Kidney glomerular epithelial cell (primary cell): ENCODE measurements at regions not wholly inside any gene's neighbourhood (a gene's known extent, or its start where the extent isn't known, plus 50 kb on each side); places are given as distances from the start of the nearest gene placed in this dataset.

Experiments
- DNase-seq: peaks from one replicate; lab custom pipeline; 2025; lab: John Stamatoyannopoulos, UW

DNA sequence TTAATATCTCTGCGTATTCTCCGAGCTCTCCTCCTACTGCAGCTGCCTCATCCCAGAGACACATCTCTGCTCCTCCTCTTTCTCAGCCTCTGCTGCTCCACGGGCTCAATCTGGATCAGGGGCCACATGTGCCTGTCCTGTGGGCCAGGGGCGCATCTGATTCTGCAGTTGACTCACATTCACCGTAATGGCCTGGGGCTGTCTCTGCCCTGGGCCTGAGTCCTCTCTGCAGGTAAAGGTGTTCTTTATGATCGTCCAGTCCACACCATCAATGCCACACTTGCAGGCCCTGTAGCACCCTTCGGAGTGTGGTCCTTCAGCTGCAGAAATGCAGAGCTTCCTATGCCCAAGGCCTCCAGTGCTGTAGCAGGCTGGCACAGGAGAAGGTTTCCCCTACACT lies 154.5 kb downstream of the OAT start:
- no peak for DNase-seq

DNA sequence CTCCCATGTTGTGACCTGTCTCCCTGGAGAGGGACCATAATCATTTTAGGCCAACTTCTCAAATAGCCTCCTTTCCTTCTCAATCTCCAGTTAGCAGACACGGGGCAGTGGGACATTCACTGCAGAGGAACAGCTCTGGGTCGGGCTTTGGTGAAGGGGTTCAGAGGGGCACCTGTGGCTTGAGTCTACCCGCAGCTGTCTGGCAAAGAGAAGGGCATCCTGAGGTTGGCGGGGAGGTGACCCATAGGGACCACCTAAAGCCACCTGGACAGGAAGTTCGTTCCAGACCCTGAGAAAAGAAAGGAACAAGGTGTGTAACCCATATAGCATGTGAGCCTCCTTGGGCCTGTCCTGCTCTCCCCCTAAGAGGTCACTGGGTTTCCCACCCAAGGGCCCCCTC lies 155.0 kb downstream of the OAT start:
- no peak for DNase-seq

DNA sequence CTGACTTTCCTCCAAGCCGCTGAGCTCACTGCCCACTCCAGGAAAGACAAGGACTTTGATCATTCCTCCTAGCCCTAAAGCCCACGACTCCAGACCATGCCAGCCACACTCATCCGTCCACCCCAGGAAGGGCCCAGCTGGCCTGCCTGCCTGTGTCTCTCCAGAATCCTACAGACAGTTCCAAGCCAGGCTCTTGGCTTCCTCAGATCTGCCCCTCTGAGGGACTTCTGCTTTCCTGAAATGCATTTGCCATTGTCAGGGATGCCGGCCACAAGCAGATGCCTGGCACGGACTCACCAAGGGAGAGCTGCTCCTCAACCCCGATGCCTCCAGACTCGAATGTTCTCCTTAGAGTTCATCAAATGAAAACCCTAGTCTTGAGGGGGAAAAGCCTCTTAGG lies 155.8 kb downstream of the OAT start:
- DNase-seq: no peak

DNA sequence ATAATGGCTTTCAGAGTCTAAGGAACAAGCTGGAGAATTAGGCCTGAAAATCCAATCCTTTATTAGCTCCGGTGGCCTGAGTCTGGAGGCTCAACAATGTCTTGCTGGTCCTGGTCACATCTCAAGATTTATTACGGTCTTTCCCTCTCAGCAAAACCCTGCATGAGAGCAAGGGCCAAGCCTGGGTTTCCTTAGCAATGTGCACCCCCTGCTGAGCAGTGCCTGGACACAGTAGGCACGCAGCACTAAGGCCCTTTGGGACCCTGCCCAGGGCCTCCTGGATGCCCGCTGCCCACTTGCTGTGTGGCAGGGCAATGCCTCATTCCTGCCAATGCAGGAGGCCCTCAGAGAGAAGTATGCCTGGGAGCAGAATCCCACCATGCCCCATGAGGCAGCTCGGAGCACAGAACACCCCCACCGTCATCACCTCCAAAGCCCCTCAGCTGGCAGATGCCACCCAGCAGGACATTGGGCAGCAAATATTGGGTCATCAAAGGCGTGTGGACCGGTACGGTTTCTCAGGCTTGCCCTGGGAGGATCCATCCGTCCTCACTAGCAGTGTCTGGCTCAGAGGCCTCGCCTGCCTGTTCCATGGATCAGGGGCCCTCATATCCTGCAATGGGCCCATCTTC lies 156.4 kb downstream of the OAT start:
- no peak for DNase-seq

DNA sequence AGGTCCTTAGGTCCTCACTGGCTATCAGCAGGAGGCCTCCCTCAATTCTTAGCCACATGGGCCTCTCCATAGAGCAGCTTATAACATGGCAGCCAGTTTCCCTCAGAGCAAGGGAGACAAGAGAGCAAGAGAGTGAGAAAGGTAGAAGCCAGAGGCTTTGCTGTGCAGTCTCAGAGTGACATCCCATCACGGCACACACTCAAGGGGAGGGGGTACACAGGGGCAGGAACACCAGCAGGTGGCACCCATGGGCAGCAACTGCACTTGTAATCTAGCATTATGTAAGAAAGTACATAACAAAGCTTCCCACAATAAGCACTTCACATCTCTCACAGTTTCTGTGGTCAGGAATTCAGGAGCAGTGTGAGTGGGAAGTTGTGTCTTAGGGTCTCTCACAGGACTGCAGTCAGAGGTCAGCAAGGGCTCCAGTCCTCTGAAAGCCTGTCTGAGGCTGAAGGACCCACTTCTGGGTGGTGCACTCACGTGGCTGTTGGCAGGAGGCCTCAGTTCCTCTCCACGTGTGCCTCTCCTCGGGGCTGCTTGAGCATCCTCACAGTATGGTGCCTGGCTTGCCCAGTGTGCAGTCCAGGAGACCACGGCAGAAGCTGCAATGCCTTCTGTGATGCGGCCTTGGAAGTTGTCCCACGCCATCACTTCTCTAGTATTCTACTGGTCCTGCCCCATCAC lies 159.4 kb downstream of the OAT start:
- DNase-seq: no peak

DNA sequence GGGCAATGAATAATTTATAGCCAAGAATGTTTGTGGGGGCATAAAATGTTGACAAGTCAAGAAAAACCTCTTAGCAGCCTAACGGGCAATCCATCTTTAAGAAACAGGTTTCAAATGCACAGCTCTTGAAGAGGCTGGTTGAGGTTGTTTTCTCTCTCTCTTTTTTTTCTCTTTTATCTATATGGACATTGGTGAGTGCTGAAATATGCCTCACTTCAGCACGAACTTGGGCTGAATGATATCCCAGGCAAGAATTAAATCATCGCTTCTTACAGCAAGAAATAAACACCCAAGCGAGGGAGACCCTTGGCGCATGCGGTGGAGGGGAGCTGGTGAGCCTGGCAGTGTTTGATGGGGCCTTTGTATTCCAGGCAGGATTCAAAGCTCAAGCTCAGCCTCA lies 160.9 kb downstream of the OAT start:
- DNase-seq: no peak

DNA sequence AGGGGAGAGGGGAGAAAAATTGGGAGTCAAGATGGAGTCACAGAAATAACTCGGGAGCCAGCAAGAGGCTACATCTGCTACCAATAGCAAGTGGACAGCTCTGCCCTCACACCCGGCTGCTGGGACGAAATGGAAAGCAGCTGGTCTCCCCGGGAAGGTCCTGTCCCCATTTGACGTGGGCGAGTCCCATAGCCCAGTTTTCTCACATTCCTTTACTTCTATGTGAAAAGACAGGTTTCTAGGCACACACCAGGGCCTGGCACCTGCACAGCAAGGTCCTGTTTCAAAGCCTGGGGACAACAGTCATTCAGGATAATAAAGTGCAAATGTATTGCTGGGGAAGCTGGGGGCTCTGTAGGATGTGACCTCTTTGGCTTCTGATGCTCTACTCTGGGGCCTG lies 162.6 kb downstream of the OAT start:
- DNase-seq: no peak

DNA sequence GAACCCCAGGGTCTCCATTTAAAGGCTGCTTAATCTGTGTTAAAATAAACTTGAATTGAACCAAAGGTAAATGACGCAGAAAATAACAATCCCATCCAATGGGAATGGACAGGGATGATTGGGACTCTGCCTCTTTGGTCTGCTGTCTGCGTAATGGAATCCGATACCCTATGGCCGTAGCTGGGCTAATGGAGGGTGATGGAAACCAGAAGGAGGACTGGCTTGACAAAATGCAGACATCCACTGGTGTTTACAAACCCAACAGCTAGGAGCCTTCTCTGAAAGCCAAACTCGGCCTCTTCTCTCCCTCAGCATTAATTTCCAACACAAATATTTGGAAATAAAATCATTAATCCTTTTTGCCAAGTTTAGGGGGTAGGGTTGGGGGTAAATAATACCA lies 162.2 kb upstream of the CHST15 start:
- no peak for DNase-seq

DNA sequence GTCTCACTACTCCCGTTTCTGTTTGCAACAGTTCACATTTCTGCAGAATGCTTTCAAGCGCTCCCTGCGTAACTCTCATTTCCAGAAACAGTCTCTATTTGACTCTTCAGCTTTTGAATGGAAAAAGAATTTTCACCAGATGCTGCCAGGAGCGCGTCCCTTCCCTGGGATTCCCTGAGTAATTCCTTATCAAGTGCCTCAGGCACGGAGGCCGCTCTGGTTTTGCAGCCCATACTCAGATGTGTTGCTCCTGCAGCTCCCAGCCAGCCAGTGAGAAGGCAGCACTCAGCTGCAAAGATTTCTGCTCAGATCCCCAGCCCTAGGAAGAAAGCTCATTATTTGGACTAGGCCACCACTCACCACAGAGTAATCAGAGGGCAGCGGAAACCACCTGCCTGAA lies 161.1 kb upstream of the CHST15 start:
- DNase-seq: no peak

DNA sequence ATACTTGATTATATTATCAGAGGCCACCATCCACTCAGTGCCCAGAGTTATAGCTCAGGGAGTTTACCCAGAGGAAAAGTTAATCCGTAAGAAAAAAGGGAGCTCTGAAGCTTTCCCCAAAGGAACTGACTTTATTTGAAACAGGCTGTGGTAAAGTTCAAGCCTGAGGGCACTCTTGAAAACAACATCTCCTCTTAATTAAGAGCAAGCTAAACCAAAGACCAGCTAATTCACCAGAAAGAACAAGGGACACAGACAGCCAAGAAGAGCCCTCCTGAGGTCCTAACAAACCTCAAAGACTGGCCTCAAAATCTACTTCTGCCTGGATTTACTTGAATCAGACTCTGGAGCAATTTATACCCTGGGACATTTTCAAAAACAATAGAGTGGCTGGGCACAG lies 159.6 kb upstream of the CHST15 start:
- DNase-seq: no peak

DNA sequence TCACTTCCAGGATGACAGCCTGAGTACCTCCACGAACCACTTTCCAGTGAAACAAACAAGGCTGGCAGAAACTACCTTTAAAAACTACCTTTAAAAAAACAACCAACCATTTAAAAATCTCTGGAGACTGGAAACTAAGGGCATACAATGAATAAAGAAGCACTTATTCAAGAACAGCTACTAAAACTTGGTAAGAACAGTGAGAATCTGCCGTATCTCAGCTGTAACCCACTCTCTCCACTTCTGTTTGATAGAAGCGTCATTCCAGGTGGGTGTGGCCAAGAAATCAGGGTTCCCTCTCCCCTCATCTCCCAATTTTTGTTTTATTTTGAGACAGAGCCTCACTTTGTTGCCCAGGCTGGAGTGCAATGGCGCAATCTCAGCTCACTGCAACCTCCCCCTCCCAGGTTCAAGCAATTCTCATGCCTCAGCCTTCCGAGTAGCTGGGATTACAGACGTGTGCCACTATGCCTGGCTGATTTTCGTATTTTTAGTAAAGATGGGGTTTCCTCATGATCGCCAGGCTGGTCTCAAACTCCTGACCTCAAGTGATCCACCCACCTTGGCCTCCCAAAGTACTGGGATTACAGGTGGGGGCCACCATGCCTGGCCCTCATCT lies 158.8 kb upstream of the CHST15 start:
- DNase-seq: no peak

DNA sequence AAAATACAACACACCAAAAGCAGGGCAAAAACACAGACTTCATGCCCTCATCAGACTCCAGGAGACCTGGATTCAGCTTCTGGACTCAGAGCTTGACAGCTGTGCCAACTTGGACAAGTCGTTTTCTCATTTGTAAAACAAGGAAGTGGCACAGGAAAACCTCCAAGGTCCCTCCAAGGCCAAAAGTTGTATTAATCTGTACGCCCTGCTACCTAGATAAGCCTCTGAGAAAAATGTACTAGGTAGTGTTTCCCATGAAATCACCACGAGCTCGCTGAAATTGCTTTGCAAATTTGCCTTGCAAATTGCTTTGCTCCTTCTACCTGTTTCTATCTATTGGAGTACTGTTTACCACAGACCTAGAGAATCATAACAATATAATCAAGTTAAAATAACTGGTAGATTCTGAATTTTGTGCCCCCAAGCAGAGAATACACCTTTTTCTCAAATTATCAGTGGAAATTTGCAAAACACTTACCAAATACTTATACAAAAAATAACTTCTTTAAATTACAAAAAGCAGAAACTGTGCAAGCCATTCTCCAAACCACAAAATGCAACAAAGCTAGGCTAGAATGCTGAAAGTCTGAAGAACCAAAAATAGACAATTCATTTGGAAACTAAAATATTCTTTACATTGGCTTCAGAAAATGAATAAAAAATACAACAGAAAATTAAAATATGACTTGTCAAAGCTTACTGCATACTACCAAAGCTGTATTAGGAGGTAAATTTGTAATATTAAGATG lies 158.1 kb upstream of the CHST15 start:
- DNase-seq: no peak

DNA sequence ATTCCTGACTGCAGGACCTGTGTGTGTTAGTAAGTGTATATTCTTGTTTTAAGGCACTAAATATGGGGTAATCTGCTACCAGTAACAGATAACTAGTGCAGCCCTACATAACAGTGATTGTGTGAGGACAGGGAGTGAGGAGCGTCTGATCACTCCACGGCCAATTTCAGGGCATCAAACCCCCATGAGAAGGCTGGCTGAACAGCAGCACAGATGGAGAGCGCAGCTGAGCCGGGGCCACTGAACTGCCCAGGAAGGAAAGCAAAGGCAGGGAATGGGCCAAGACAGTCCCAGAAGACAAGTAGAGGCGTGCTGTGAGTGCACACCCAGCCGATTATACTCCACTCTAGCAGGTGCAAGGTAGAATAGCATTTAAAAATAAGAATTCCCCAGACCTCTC lies 157.1 kb upstream of the CHST15 start:
- DNase-seq: no peak

DNA sequence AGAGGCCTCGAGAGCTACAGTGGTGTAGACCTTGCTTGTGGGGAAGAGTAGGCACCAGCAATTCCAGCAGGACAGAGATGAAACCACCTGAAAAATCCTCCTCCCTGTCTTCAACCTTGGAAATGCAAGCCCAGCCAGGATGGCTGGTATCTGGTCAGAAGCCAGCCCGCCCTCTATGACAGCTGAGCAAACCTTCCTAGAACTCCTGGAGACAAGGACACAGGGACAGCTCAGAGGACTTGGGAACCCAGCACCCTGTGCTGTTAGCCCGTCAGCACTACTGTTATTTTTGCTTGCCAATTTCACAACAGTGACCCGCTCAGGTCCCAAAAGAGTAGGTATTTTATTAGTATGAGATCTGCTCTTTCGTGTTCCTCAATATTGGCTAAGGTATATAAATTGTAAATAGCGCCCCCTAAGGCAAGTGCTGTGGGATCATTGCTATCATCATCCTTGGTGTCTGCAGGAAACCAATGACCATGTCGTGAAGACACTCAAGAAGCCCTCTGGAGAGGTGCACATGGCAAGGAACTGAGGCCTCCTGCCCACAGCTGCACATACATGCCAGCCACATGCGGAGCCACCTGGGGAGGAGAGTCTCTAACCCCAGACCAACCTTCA lies 156.5 kb upstream of the CHST15 start:
- DNase-seq: no peak

DNA sequence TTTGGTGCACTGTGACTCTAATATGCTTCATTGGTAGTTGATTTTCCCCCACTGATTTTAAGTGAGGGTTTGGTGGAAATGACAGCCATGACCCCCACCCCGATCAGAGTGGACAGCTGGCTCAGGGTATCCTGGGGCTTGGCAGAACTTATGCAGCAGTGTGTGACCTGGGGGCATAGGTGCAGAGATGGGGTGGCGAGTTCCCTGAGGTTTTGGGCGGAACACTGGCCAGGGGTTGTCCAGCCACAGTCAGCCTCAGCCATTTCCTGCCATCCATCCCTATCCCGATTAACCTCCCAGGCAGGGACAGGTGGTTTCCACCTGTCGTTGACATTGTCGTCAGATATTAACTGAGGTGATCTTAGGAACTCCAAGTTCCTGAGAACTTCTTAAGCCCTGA lies 155.8 kb upstream of the CHST15 start:
- DNase-seq: no peak

DNA sequence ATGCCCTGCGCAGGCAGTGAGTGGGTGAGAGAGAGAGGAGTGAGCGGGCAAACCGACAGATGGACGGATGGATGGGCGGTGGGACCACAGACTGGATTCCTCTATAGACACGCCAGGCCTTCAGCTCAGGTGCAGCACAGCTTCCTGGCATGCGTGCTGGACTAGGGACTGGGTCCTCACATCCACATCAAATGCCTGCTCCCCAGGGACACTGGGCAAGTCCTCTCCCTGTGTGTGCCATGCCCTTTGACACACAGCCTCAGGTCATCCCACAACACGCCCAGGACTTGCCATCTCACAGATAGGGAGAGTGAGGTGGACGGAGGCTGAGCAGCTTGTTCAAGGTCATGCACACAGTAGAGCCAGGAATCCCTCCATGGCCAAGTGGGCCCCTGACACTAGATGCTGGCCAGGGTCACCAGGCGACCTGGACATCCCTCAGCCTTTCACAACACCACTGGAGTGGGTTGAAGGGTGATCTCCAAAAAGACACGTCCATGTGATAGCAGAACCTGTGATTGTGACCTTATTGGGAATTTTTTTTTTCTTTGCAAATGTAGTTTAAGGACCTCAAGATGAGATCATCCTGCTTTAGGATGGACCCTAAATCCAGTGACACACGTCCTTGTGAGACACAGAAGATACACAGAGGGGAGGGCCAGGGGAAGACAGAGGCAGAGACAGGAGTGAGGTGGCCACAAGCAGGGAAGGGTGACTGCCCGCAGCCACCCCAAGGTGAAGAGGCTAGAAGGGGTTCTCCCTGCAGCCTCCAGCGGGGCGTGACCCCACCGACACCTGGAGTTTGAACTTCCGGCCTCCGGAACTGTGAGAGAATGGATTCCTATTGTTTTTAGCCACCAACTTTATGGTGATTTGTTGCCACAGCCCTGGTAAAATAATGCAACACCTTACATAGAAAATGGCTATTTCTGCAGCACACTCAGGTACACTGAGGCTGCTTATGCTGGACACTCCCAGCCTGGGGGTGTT lies 155.0 kb upstream of the CHST15 start:
- no peak for DNase-seq

DNA sequence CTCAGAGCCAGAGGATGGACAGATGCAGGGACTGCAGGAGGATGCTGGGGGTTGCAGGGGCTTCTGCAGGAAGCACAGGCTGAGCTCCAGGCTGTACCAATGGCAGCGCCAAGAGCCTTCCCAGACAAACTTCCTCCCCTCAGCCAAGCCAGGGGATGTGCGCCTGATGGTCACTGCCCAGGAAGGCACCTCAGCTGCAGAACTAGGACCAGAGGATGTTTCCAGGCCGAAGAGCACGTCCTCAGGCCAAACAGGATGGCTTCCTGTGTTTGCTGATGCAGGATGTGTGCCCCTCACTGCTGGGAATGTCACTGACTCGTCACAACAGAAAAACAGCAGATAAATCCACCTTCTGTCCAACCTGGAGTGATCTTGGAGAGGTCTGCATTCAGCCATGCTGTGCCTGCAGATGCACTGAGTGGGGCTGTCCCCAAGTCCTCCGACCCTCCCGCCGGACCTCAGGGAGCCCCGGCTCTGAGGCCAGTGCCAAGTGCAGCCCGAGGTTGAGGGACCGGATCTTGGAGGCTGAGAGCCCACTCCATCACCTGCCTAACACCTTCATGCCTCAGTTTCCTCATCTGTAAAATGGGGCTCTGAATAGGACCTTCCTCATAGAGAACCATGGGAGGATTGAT lies 152.5 kb upstream of the CHST15 start:
- no peak for DNase-seq

DNA sequence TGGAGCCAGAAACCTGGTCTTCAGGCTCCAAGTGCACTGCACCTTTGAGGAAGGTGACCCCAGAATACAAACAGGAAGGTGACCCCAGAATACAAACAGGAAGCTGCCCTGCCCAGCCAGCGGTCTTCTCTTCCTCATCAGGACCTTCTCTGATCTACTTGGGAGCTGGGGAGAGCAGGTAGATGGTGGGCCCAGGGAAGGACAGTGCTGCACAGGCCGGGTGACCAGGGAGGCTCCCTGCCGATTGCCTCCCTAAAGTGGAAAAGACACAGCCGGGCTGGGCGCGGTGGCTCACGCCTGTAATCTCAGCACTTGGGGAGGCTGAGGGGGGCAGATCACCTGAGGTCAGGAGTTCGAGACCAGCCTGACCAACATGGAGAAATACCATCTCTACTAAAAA lies 151.8 kb upstream of the CHST15 start:
- DNase-seq: no peak

DNA sequence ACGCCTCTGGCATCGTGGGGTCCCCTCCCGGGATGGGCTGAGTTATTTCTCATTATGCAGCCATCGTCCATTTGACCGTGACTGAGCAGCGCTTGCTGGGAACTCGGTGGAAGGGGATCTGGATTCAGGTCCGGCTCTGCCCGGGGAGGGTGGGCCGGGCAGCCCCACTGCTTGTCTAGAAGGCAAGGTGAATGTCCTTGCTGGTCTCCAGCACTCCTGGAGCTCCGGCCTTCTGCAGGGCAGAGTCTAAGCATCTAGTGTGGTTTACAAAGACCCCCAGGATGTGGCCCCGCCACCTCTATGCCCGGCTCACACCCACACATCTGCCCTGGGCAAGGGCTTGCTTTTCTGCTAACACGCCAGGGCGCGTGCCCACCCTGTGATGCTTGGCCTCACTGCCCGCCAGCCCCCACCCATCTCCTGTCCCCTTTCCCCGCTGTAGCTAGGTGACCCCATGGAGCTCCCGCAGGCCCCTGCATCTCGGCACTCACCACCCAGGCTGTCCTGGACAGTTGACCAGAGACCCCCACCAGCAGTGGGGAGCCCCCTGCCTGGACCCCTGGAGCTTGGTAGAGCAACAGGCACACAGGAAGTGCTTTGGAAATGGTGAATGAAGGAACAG lies 151.0 kb upstream of the CHST15 start:
- DNase-seq: no peak

DNA sequence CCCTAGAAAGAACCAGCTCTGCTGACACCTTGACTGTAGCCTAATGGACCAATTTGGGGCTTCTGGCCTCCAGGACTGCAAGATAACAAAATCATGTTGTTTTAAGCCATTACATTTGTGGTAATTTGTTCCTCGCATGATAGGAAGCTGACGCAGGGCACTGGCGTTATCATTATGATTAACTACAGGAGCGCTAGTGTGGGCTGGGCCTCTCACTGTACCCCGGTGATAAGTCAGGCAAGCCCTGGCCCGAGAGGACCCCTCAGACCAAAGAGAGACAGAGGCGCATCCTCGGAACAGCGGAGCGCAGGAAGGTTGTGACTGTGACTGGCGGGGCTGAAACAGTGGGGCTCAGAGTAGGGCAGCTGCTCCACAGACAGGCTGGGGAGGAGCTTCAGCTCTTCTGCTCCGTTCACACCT lies 150.3 kb upstream of the CHST15 start:
- DNase-seq: no peak
